ENCODE measurements at regions not wholly inside any gene's neighbourhood (a gene's known extent, or its start where the extent isn't known, plus 50 kb on each side); places are given as distances from the start of the nearest gene placed in this dataset.

GRCh38 chr14:39843881-39844280 is 411.6 kb upstream of the FBXO33 start:
- no peak for DNase-seq

- DNase-seq: no peak
These were observed 408.9 kb upstream of the FBXO33 start for GRCh38 chr14:39841088-39841487.

GRCh38 chr14:39827901-39828655 is 395.8 kb upstream of the FBXO33 start:
- DNase-seq: no peak

DNA sequence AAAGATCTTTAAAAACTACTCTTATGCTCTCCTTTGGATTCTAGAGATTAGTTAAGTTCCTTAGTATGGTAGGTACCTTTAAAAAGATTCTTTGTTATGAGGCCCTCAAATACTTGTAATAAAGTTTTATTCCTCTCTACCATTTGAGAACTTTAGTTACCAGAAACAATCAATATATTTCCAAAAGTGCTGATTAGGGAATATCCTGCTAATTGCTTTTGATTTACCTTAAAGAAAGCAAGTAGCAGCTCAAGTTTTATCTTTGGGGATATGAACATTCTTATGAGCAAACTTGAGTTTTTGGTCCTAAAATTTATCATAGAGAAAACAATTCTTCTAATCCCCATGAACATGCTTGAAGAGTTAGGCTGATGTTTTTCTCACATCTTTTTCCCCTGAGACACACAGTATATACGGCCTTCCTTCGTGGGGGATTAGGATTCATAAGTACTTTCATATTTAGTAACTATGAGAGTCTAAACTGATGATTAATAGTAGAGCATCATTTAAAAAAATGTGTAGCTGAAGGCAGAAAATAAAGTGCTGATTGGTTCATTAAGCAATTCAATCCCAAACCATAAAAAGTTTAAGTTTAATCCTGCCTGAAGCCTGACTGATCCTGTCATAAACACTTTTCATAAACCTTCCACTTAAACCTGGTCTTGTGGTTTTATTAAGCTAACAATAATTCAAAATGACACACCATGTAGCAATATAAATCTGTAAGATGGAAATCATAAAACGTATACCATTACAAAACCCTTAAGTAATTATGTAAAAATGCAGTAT is 380.5 kb upstream of the FBXO33 start:
- DNase-seq: no peak

DNA sequence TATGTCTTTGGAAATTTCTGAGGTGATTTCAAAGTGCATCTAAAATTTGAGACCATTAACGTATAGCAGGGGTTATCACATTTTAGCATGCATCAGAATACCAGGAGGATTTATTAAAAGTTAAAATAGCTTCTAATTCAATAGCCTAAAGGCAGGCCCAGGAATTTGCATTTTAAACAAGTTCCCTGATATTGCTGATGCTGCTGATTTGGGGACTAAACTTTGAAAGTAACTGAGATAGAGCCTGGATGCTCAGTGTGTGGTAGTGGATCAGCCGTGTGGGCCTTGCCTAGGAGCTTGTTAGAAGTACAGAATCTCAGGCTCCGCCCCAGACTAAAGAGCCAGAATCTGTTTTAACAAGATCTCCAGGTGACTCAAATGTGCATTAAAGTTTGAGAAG is 375.0 kb upstream of the FBXO33 start:
- no peak for DNase-seq

- DNase-seq: no peak
These were observed 352.2 kb upstream of the FBXO33 start for GRCh38 chr14:39784461-39784860.

- DNase-seq: no peak
These were observed 349.2 kb upstream of the FBXO33 start for GRCh38 chr14:39781466-39781865.

DNA sequence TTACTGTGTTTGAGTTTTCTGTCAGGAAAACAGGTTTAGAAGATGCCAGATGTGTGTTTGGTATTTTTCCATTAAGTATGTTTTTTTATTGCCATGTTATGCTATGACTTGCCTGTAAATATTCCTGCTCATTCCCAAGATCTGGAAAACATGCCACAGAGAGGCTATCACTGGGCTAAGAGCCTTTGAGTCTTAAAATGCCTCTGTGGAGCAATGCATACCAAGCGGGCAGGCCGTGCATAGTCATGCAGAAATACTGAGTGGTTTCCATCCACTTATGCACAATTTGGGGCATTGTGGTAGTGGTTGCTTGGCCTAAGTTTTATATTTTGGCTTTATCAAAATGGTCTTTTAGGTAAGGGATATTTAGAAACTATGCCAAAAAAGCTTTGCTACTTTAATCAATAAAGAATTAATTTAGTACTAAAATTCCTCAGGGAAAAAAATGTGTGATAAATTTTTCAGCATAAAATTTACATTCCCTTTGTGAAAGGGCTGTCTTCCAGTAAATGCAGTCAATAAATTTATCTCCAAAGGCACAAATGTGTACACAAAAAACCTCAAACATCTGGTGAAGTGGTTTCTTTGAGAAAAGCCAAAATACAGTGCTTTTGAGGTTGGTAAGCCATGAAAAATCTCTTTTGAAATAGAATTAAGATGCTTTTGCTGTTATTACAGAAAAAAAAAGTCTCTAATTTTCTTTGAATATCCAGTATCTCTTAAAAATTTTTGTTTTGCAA is 341.3 kb upstream of the FBXO33 start:
- no peak for DNase-seq

DNA sequence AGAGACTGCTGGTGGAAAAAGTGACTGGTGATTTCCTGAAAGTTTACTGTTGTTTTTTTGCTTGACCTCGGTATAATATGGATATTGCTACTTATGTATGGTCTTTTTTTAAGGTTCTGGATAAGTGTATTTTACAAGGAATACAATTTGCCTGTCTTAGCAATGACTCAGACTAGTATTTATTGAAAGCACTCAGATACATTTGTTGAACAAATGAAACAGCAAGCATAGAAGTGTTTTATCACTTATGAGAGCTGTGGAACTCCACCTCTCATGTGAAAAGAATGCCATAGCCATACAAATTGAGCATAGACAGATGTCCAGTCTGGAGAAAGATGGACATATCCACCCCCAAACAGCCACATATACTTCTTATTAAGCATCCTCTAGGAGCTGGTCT is 340.4 kb upstream of the FBXO33 start:
- DNase-seq: no peak

DNA sequence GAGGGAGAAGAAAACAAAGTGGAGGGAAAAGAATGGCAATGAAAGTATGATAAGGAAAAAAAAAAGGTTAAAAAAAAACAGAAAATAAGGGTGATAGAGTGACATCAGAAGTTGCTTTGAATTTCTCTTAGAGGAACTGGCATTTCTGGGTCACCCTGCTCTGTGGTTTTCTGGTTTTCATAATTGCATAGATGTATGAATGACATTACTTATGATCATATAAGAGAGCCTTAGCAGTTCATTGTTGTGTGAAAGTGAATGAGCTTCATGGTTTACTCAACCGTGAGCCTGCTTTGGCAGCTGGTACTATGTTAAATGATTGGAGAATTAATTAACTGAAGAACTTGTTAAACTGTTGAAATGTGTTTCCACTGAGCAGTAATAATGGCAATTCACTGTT is 336.4 kb upstream of the FBXO33 start:
- DNase-seq: no peak

DNA sequence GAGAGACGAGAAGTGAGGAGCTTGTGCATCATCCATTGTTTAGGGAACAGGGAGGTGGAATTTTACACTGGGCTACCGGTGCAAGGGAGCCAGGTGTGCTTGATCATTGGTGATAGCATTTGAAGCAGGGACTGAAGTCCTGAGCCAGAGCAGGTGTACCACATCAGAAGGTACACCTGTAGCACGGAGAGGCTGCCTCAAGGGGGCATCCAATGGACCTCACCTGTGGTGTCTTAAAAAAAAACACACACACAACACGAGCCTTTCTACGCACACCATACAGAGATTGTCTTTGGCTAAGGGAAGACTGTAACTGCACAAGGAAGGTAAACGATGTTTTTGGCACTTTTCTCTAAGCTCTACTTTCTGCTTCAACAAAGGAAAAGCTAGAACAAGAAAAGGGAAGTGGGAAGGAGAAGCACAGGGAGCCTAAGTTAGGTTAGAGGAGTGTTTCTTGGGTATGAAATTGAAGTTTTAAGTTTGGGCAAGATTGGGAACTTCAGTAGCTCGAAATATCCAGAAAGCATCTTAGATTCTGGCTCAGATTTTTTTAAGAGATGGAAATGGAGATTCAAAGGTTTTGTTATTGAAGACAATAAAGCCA is 334.3 kb upstream of the FBXO33 start:
- no peak for DNase-seq

DNA sequence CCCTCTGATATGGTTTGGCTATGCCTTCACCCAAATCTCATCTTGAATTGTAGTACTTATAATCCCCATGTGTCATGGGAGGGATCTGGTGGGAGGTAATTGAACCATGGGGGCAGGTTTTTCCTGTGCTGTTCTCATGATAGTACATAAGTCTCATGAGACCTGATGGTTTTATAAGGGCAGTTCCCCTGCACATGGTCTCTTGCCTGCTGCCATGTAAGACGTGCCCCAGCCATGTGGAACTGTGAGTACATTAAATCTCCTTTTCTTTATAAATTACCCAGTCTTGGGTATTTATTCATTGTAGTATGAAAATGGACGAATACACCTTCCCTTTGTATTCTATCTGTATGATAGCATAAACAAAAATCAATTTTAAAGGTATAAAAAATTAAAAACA is 333.4 kb upstream of the FBXO33 start:
- DNase-seq: no peak

- no peak for DNase-seq
These were observed 331.2 kb upstream of the FBXO33 start for GRCh38 chr14:39763402-39763890.

DNA sequence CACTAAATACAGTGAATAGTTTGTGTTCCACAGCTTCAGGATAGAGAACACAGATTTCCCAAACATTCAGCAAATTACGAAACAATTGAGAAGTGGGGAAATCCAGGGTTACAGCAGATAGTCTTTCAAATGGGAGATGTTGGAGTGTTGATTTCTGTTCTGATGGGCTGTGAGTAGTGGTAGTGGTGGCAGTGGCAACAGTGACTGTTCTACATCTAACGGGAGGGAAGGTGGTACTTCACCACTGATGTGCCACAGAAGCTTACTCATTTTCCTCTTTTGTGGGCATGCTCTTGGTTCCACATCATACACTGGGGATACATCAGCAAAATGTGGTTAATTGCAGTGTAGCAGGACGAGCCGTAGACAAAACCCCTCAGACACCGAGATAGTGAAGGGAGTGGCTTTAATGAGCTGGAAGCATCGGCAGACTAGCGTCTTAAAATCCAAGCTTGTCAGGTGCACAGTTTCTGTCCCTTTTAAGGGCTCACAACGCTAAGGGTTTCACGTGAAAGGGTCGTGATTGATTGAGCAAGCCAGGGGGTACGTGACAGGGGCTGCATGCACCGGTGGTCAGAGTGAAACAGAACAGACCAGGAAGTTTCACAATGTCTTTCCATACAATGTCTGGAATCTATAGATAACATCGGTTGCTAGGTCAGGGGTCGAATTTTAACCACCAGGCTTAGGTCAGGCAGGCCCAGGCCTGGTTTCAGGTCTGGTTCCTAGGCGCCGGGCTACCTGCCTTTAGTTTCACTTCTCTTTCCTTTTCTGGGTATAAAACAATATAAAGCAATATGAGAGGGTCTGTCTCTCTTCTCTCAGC is 330.6 kb upstream of the FBXO33 start:
- DNase-seq: no peak

GRCh38 chr14:39755269-39755878 is 323.1 kb upstream of the FBXO33 start:
- DNase-seq: no peak

GRCh38 chr14:39740454-39740853 is 308.2 kb upstream of the FBXO33 start:
- no peak for DNase-seq

GRCh38 chr14:39739796-39740195 is 307.6 kb upstream of the FBXO33 start:
- DNase-seq: no peak

DNA sequence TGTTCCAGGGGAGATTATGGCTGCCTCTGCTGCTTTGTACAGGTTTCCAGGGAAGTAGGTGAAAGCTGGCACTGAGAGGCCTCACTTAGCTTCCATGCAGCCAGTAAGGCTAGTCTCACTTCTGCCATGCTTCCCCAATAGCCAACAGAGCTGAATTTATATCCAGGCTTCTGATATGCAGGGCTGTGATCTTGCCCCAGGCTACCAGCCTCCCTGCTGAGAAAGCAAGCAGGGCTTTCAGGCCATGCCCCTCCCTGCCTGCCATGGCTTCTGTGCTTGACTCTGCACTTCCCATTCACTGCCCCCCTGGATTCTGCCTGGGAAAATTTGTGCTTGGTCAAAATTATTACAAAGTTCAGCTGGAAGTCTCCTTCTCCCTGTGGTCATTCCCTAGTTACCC is 302.1 kb upstream of the FBXO33 start:
- DNase-seq: no peak

DNA sequence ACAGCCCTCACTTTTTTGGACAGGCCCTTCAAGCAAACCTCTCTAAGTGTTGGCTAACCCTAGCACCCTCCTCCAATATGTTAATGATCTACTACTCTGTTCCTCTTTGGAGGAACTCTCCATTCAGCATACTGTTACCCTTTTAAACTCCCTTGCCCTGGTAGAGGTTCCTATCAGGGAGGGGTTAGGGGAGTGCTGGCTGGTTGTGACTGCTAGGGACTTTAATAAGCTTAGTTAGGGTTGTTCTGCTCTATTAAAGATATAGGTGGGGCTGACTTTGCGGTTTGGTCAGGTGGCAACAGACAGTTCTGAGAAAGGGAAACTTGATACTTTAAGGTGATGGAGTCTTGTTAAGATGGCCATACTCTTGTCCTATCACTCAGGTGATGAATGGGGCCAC is 301.5 kb upstream of the FBXO33 start:
- no peak for DNase-seq

- DNase-seq: no peak
These were observed 299.7 kb upstream of the FBXO33 start for GRCh38 chr14:39731912-39732311.

GRCh38 chr14:39726563-39726962 is 294.3 kb upstream of the FBXO33 start:
- no peak for DNase-seq
